K562 (cell line): ENCODE measurements at regions not wholly inside any gene's neighbourhood (a gene's known extent, or its start where the extent isn't known, plus 50 kb on each side); places are given as distances from the start of the nearest gene placed in this dataset.

Experiments used
- CBFB ChIP-seq: sonication (generic); formaldehyde crosslinking; IDR thresholded peaks from 2 replicates; pipeline ENCODE4 v1.4.0; 2020; ENCODE audit warnings: mild to moderate bottlenecking, missing genetic modification reagents
- FOXK2 ChIP-seq, 2 experiments: fragments of 450-650 bp; IDR thresholded peaks in 1 of 2; conservative IDR thresholded peaks in 1 of 2; 2 replicates each; pipeline ENCODE4 v1.6.1; 2016; ENCODE audit warnings: low read depth in 2 of 2, mild to moderate bottlenecking in 1 of 2
- MAFG ChIP-seq: fragments of 450-650 bp; conservative IDR thresholded peaks from 2 replicates; pipeline ENCODE4 v1.6.1; 2016; ENCODE audit warnings: missing genetic modification characterization, missing compliant biosample characterization
- MBD1 ChIP-seq: fragments of 250-450 bp; sonication (Bioruptor Pico); IDR thresholded peaks from 2 replicates; pipeline ENCODE4 v1.8.0; 2022; ENCODE audit warnings: inconsistent platforms
- NR2C1 ChIP-seq, 2 experiments: fragments of 450-650 bp; IDR thresholded peaks; 2 replicates each; pipeline ENCODE4 v1.6.1; 2017; ENCODE audit warnings: mild to moderate bottlenecking in 2 of 2, antibody characterized with exemption in 1 of 2, inconsistent platforms in 1 of 2, missing compliant biosample characterization in 1 of 2, missing genetic modification characterization in 1 of 2
- PBX2 ChIP-seq, 2 experiments: IDR thresholded peaks in 1 of 2; conservative IDR thresholded peaks in 1 of 2; 2 replicates each; pipeline ENCODE4 v1.6.1; 2016; ENCODE audit warnings: low read depth in 2 of 2, mild to moderate bottlenecking in 1 of 2, missing compliant biosample characterization in 1 of 2, missing genetic modification characterization in 1 of 2, moderate library complexity in 1 of 2
- RBM39 ChIP-seq: fragments of 200-400 bp; formaldehyde crosslinking; optimal IDR thresholded peaks from 2 replicates; pipeline ENCODE3; 2018; ENCODE audit warnings: low read depth, low read length
- SMAD4 ChIP-seq: fragments of 250-450 bp; sonication (Bioruptor Pico); conservative IDR thresholded peaks from 2 replicates; pipeline ENCODE4 v1.8.0; 2021; ENCODE audit warnings: inconsistent platforms, mild to moderate bottlenecking, moderate library complexity
- SMARCC2 ChIP-seq: fragments of 450-650 bp; IDR thresholded peaks from 2 replicates; pipeline ENCODE4 v1.6.1; 2017; ENCODE audit warnings: antibody characterized with exemption, moderate library complexity, mild to moderate bottlenecking, low read depth
- ZNF512 ChIP-seq: IDR thresholded peaks from 2 replicates; pipeline ENCODE4 v1.6.1; 2016; ENCODE audit warnings: missing genetic modification characterization, missing compliant biosample characterization
- ZNF57 ChIP-seq: fragments of 450-650 bp; formaldehyde crosslinking; IDR thresholded peaks from 2 replicates; pipeline ENCODE4 v1.4.0; 2020; ENCODE audit warnings: mild to moderate bottlenecking, moderate library complexity
- ZNF592 ChIP-seq: fragments of 450-650 bp; IDR thresholded peaks from 2 replicates; pipeline ENCODE4 v1.6.1; 2017; ENCODE audit warnings: antibody characterized with exemption, mild to moderate bottlenecking
- ZZZ3 ChIP-seq: fragments of 450-650 bp; IDR thresholded peaks from 2 replicates; pipeline ENCODE4 v1.6.1; 2016; ENCODE audit warnings: antibody characterized with exemption, mild to moderate bottlenecking, moderate library complexity

- TF ChIP-seq SMARCC2 (no peak), RBM39 (no peak), MAFG (tag) (no peak), FOXK2 (conservative IDR thresholded peaks at IDR 0.05 in 1 of 2, IDR thresholded peaks at IDR 0.05 in 1 of 2; ENCODE audit: low read depth in 2 of 2) (no peak), SMAD4 (CRISPR knock-in tag) (no peak), PBX2 (CRISPR knock-in tag; IDR thresholded peaks at IDR 0.05; ENCODE audit: low read depth) (no peak), PBX2 (tag; conservative IDR thresholded peaks at IDR 0.05; ENCODE audit: low read depth) (no peak), ZNF57 (no peak), ZZZ3 (no peak), CBFB (CRISPR knock-in tag) (no peak), NR2C1 (IDR thresholded peaks at IDR 0.05) (no peak), NR2C1 (tag; IDR thresholded peaks at IDR 0.05) (no peak), ZNF592 (no peak), MBD1 (CRISPR knock-in tag) (no peak), ZNF512 (tag) (no peak)
Measured at GRCh38 chr5:166488560-166488959, 1802.9 kb upstream of the WWC1 start.
